NCI-H2107 treated with DMSO at 0.1 percent for 48 hours (cell line): ENCODE measurements at regions not wholly inside any gene's neighbourhood (a gene's known extent, or its start where the extent isn't known, plus 50 kb on each side); places are given as distances from the start of the nearest gene placed in this dataset.

ENCODE experiments used
- DNase-seq: peaks from one replicate; lab custom pipeline; 2025; ENCODE audit not compliant: unreplicated experiment; lab: John Stamatoyannopoulos, UW

DNA sequence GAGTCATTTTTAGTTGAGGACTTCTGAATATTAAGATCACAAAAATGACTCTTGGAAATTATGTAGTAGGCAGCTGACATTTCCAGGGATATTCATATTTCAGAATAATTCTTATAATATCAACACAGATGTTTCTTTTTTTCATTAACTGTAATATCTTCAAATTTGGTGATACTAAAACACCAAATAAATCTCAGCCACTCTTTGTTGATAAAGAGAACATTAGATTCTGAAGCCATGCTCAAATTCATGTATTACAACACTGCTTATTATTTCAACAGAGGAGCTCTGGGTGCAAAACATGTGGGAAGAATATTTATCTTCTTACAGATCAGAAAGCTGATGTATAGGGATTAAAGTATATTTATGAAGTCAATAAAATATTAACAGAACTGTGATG lies 355.4 kb downstream of the CRPPA start:
- DNase-seq: no peak

DNA sequence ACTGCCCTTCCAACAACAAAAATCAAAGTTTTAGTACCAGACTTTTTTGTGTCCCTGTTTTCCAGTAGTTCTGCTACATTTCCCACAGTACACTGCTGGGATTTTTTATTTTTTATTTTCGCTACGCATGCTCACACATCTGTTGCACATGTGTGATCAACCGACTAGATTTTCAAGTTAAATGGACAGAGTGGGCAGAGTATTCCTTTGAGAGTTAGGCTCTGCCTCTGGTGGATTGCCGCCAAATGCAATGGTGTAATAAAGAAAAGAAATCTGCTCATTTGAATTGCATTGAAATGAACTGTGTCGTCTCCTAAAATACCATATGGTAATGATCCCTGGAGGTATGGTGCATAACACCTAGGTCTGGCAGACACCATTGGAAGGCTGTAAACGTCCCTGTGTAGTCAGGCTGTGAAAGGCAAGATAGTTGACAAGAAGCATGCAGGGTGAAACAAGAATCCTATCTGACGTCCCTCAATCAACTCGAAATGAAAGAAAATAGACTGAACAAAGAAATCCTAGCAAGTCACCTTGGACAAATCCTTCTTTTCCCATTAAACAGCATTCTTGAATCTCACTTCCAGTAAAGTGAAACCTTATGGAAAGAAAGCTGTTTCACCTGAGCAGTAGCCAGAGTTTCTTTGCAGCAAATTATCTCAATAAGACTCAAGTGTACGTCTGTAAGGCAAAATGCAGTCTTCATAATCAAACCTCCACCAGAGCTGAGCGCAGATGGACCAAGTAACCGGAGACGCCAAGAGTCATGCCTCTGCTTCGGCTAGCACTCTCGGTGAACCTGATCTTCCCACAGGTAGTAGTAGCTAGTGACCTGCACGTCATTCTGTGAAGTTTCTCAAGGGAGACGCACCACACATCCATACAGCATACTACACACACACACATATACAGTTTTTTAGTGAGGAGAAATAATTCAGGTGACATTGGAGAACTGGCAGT lies 357.3 kb downstream of the CRPPA start:
- DNase-seq: no peak

DNA sequence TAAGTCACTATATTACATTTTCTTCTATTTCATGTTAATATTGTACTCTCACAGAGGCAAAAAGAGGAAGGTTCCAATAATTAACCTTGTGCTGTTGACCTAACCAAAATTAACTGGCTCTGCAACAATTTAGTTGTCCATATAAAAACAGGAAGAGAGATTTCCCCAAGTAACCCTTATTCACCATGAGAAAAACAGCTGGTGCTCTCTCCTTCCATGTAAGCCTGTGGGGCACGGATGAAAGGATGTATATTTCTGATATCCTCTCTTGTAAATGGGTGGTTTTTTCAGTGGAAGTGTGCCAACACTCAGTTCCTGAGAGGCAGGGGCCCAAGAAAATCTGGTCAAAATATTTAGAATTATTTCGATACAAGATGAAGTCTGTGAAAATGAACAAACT lies 358.1 kb downstream of the CRPPA start:
- no peak for DNase-seq

DNA sequence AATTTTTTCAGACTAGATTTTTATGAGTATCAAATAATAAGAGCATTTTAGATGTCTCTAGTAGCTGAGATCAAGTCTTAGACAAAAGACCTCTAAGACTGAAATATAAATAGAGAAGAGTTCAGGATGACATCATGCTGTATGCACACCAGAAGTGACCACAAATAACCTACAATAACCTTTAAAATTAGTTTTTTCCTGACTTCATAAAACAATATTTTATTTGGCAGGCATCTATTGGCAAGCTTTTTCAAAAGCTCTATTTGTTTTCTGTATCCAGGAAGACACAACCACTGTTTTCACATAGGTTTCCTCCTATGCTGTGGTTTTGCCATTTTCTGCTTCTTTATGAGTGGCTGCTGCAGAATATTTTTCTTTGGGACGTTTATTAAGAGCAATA lies 359.1 kb downstream of the CRPPA start:
- no peak for DNase-seq

DNA sequence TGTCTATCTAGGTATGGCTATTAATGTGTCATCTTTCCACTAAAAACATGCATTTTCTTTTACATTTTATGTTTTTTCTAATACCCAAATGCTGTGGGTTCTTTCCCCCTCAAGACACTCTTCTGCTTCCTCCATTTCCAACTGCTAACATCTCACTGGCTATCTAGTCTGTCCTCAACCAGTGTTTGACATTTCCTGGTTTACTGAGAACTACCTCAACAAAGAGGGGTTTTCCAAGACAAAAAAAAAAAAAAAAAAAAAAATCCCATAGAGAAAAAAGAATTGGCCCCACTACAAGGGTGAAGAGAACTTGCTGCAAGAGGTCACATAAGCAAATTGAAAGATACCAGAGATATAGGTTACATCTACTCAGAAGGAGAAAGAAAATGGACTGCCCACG lies 359.7 kb downstream of the CRPPA start:
- DNase-seq: no peak

DNA sequence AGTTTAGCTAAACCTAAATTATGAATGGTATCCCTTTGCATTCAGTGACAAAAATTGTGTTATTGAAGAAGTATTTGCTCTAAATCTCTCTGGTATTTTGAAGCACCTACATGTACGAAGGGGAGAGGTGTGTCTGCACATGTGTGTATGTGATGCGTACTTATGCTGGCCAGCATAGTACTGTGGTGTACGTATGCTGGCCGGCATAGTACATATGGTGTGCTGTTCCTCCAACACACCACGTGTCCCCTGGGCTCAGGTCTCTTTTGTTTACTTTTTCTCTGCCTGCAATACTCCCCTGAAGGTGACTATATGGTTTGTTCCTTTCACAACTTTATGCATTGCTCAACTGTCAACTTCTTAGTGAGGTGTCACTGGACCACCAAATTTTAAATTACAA lies 360.3 kb downstream of the CRPPA start:
- no peak for DNase-seq

DNA sequence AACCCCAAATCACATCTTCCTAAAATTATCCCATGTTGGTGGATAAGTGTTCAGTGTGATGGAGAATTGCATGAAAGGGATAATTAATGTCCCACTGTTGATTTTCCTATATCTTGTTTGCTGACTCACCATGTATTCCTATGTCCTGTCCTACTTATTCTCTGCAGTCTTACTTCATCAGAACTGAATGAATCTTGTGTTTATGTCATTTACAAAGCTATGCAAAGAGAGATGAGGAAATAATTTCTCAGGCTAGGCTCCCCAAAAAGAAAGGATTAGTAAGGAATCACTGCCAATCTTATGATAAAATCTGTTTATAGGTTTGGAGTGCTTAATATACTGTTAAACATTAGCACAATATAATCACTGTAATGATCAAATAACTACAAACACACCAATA lies 360.8 kb downstream of the CRPPA start:
- DNase-seq: no peak

DNA sequence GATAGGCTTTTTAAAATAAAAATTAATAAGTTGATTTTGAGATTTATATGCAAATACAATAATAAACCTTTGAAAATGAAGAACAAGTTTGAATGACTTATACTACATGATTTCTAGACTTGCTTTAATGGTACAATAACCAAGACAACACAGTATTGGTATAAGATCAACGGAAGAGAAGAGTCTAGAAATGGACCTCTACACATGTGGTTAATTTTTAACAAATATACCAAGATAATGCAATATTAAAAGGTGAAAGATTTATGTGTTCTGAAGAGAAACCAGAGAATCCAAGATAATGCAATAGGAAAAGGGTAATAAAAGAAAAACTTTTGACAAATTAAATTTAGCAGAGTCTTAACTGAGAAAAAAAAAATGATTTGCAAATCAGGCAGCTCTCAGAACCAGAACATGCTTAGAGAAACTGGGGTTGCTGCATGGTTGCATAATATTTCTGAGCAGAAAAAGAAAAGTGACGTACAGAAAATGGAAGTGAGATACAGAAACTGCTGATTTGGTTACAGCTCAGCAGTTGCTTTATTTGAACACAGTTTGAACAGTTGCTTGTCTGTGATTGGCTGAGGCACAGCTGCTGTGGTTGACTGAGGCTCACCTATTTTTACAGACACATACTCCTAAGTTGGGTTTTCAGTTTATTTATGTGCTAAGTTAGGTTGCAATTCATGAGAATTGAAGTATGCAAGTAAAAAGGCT lies 365.9 kb downstream of the CRPPA start:
- DNase-seq: no peak

DNA sequence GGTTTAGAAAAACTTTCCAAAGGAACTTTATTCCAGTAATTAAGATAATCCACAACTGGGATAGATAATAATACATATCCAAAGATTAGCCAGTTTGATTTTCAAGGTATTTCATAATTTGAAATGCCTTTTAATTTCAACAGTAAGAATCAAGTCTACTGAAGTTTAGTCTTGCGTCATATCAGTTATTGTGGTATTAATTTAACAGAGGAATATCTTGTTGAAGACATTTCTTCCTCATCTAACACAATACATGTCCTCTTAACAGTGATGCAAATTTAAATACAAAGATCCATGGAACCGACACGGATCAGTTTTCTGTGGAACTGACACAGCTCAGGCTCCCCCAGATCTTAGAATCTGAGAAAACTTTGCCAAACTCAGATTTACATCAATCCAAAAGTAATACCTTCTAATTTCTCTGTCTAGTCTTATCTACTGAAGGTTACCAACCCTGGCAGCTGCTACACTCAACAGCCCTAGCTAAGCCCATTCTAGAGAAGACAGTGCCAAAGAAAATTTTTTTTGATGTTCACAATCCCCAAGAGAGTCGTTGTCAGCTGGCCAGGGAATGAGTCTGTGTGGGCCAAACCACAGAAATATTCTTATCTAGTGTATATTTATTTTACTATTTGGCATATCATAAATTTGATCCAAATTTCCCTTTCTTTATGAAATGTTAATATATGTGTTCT lies 365.2 kb upstream of the MEOX2 start:
- DNase-seq: no peak

DNA sequence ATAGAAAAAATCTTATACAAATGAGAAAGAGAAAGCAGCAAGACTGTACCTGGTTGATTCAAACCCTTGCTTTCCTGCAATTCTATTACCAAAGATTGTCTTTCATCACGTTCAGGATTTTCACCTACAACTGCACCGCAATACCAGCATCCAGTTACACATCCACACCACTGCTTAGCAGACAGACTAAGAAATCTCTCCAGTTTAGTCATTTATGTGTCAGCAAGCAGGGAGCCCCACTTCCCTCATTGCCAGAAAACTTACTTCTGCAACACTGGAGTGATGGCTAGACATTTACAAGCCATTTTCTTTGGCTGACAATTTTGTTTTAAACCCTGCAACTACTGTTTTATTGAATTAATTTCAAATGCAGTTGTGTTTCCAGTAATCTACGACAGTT lies 359.6 kb upstream of the MEOX2 start:
- no peak for DNase-seq

DNA sequence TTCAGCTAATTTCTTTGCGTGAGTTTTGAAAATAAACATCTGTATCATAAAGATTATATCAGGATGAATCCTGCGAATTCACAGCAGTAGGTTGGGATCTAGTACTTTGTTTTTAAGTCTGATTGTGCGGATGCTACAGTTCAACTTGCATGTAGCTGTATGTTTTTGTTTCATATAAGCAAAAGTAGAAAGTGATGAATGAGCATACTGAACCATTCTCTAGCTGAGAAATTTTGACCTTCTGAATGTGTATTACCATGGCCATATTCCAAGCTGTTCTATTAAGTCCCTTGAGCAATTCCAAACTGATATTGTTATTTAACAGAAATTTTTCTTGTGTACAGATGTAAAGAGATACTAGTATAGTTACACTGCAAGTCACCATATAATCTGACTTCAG lies 358.8 kb upstream of the MEOX2 start:
- no peak for DNase-seq

DNA sequence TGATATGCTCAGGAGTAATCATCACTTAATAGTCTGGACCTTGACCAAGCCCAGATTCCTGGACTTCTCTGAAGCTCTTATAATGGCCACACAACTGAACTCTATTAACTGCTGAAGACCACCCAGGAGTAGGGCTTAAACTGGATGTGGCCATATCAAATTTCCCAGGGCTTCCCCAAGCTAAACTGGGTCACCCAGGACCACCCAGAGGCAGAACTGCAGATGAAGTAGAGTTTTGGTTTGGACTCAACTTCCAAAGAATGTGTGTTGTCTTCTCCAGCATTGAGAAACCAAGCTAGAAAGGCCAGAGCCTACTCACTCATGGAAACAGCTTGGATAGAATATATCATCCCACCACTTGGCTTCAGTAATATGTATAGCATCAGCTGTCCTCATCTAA lies 358.2 kb upstream of the MEOX2 start:
- no peak for DNase-seq

DNA sequence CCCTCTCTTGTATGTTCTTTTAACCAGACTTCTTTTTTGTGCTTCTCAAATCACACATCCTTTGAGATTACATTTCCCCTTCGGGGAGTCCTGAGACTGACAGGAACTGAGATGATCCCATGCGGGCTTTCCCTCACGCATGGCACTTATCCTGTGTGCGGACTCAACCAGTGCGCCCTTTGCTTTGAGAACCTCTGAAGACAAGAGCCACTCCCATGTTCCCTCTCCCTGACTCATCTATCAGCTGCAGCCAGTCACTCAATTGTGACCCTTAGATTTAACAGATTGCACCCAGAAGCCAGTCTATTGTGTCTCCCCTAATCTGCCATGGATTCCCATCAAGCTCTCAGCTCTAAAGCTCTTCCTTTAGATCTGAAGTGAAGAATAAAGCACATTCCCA lies 353.9 kb upstream of the MEOX2 start:
- DNase-seq: no peak

DNA sequence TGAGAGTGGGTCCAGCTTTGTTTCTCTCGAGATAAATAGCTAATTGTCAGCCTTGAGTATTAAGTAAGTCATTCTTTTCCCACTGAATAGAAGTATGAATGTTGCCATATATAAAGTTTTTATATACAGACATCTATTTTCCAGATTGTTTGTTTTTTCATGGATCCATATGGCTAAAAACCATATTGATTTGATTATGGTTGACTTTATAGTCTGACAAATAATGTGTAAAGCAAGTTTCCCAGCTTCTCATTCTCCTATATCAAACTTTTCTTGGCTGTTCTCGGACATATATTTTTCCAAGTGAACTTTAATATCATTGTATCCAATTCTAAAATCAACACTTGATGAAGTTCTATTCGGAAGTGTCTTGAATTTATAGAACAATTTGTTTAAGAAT lies 352.4 kb upstream of the MEOX2 start:
- no peak for DNase-seq

DNA sequence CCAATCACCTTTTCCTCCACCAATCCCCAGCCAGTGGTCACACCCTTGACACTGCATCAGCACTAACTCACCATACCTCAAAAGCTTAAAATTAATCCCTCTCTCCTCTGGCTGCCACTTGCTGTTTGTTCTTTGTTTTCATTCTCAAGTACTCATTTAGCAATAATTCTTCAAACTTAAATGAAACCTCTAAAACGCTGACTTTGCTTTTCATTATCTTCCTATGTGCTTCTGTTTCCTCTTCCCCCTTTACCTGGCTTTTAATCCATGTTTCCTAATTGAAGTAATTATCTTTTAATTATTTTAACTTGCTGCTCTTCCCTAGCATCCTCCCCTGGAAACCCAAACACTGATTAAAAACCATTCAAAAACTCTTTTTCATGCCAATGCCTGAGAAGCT lies 348.9 kb upstream of the MEOX2 start:
- no peak for DNase-seq

DNA sequence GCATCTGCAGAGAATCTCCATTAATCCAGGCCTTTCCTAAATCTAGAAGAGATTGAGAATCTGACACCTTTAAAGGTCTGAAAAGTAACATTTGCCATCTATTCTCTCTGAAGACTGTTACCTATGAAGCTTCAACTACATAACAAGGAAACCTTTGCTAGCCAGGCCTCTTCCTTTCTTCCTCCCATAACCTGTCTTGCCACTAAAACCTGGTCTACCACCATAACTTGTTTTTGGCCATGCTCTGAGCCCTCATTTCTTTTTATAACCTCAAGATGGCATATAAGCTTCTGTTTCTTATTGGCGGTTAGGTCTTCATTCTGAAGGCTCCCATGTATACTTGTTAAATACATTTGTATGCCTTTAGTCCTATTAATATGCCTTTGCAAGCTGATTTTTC lies 348.4 kb upstream of the MEOX2 start:
- DNase-seq: no peak

DNA sequence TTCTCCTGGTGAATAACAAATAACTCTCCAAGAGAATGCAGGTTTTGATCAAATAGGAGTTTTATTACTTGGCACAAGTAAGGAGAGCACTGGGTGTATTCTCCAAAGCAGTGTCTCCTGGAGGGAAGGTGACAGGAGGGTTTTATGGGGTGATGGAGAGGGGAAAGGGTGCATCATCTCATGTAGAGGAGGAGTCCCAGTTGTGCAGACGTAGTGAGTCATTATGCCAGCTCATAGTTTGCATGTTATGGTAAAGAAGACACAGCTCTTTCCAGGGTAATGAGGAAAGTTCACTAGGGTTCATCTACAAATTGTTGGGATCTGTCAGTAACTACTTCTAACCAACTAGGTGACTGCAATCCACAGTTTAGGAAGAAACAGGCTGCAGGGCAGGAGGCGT lies 347.9 kb upstream of the MEOX2 start:
- no peak for DNase-seq

DNA sequence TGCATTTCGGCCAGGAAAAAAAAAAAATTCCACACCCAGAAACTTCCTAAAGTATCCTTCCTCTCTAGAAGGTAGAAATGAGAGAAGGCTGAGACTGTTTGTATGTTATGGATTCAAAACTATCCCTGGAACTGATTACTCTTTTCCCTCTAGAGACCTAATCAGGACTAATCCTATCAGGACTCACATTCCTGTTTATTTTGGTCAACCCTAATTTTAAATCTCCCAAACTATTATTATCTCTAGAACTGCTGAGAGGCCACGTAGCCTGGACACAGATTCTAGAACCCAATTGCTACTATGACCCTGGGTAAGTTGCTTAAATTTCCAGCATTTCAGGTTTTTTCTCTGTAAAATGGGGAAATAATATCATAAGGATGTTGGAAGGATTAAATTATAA lies 346.8 kb upstream of the MEOX2 start:
- no peak for DNase-seq

DNA sequence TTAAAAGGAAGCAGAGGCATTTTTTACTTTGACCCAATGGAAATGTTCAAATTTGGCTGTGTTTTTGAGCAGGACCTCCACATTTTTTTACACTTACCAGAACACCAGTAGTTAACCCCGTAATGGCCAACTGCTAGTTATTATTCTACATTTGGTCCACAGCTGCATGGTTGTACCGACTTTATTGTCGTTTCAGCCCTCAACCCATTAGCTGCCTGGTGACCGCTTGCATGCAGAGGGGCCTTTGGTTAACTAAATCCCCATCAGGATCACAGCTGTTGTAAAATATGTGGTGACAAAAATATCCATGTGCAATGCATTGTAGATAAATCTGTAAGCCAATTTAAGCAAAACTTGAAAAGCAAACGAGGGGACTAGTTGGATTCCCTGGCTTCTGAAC lies 342.2 kb upstream of the MEOX2 start:
- DNase-seq: no peak

DNA sequence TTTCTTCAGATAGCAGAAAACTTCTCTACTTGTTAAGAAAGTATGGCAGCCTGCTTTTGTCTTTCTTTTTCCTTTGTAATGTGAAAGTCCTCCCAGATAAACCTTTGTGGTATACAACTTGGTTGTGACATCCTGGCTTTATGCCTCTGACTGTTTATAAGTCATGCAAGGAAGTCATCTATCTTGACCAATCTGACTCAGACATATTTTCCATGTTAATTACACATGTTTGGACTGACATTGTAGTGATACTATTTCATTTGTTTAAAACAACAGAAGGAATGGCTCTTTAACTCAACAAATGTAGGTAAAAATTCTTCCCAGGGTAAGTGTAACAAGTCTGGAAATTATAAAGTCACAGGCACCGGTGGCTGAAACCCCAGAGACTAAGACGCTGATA lies 341.6 kb upstream of the MEOX2 start:
- no peak for DNase-seq

DNA sequence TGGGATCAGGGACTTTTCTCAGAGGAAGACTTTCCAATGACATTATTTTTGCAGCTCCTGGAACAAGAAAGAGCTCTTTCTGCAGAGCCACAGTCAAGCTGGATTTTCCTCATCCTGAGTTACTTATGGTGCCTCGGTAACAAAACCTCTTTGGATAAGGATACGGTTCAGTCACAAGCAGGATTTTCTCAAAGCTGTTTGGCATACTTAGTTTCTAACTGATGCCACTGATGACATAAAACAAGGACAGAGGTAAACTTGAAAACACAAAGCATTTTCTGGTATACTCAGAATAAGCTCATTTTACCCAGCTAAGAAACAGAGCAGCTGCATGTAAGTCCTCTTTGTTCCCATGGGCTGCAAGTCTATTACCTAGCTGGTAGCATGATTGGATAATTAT lies 340.9 kb upstream of the MEOX2 start:
- peak; percentile 6 for DNase-seq
